Osteoblast (primary cell): ENCODE measurements at regions not wholly inside any gene's neighbourhood (a gene's known extent, or its start where the extent isn't known, plus 50 kb on each side); places are given as distances from the start of the nearest gene placed in this dataset.
A peak's percentile ranks its signal among the peaks of the same experiment; 100 is the strongest.

Source experiments
- DNase-seq: peaks from one replicate; pipeline ENCODE4 v3.0.0; 2011; ENCODE audit warnings: low spot score, mixed read lengths; ENCODE audit not compliant: insufficient read length; ENCODE audit errors: missing footprints
- H2AFZ ChIP-seq: 2 replicates; pipeline ENCODE4 v1.6.0; 2011; ENCODE audit warnings: mild to moderate bottlenecking, low read length
- H3K27ac ChIP-seq: 2 replicates; pipeline ENCODE4 v1.5.1; 2011; ENCODE audit warnings: mild to moderate bottlenecking, low read depth, low read length, moderate library complexity
- H3K27me3 ChIP-seq: 2 replicates; pipeline ENCODE4 v1.6.0; 2012; ENCODE audit warnings: mild to moderate bottlenecking, control low read depth, inconsistent platforms, low read length, moderate library complexity; ENCODE audit not compliant: insufficient read depth
- H3K36me3 ChIP-seq: 2 replicates; pipeline ENCODE4 v1.5.1; 2011; ENCODE audit warnings: mild to moderate bottlenecking, low read length, control low read depth, moderate library complexity; ENCODE audit not compliant: insufficient read depth
- H3K4me1 ChIP-seq: 2 replicates; pipeline ENCODE4 v1.5.1; 2011; ENCODE audit warnings: mild to moderate bottlenecking, low read length, control low read depth, moderate library complexity; ENCODE audit not compliant: insufficient read depth
- H3K4me2 ChIP-seq: 2 replicates; pipeline ENCODE4 v1.6.0; 2011; ENCODE audit warnings: mild to moderate bottlenecking, low read length; ENCODE audit not compliant: insufficient read depth
- H3K4me3 ChIP-seq: fragments of 200-600 bp; sonication (generic); 3 replicates; pipeline ENCODE4 v1.5.1; 2012; ENCODE audit warnings: mild to moderate bottlenecking, low read length, inconsistent platforms; ENCODE audit not compliant: insufficient read depth
- H3K79me2 ChIP-seq: 2 replicates; pipeline ENCODE4 v1.6.0; 2012; ENCODE audit warnings: mild to moderate bottlenecking, low read length, control low read depth, inconsistent platforms; ENCODE audit not compliant: insufficient read depth
- H3K9me3 ChIP-seq: 2 replicates; pipeline ENCODE4 v1.5.1; 2011; ENCODE audit warnings: low read depth, low read length, control low read depth
- H4K20me1 ChIP-seq: 2 replicates; pipeline ENCODE4 v1.6.0; 2012; ENCODE audit warnings: mild to moderate bottlenecking, low read length, control low read depth; ENCODE audit not compliant: insufficient read depth
- CTCF ChIP-seq: IDR thresholded peaks from 2 replicates; pipeline ENCODE4 v1.5.1; 2011; ENCODE audit warnings: mild to moderate bottlenecking, low read depth, low read length, moderate library complexity; ENCODE audit errors: extremely low read depth

- Histone ChIP-seq H2AFZ (no peak overlapping the region), H3K9me3 (peaks cover 6% of the 10 kb centered on the region), H3K4me2 (no peak overlapping the region), H3K4me1 (no peaks in the 10 kb centered on the region), H3K27ac (no peak overlapping the region), H3K27me3 (no peaks in the 10 kb centered on the region), H3K79me2 (no peaks in the 10 kb centered on the region), H4K20me1 (no peaks in the 10 kb centered on the region), H3K36me3 (no peaks in the 10 kb centered on the region), H3K4me3 (no peak overlapping the region)
- no peak for TF ChIP-seq CTCF
- DNase-seq, result no peak
Measured at GRCh38 chr14:39762576-39763401, 330.6 kb upstream of the FBXO33 start.

GRCh38 chr14:39755269-39755878, 323.1 kb upstream of the FBXO33 start:
- Histone ChIP-seq H3K36me3 (no peaks in the 10 kb centered on the region), H3K27me3 (no peaks in the 10 kb centered on the region), H3K4me3 (no peak overlapping the region), H2AFZ (no peak overlapping the region), H4K20me1 (no peaks in the 10 kb centered on the region), H3K79me2 (no peaks in the 10 kb centered on the region), H3K27ac (no peak overlapping the region), H3K4me2 (no peak overlapping the region), H3K9me3 (peaks cover 3% of the 10 kb centered on the region), H3K4me1 (no peaks in the 10 kb centered on the region)
- no peak for DNase-seq
- TF ChIP-seq CTCF, result no peak

- Histone ChIP-seq H3K4me3 (no peak overlapping the region), H3K36me3 (no peaks in the 10 kb centered on the region), H3K4me1 (no peaks in the 10 kb centered on the region), H3K27me3 (no peaks in the 10 kb centered on the region), H3K27ac (no peak overlapping the region), H2AFZ (no peak overlapping the region), H3K79me2 (no peaks in the 10 kb centered on the region), H3K9me3 (no peaks in the 10 kb centered on the region), H4K20me1 (no peaks in the 10 kb centered on the region), H3K4me2 (no peak overlapping the region)
- DNase-seq, result peak; percentile 10
- no peak for TF ChIP-seq CTCF
Measured at GRCh38 chr14:39740454-39740853, 308.2 kb upstream of the FBXO33 start.

GRCh38 chr14:39739796-39740195, 307.6 kb upstream of the FBXO33 start:
- no peak overlapping the region for H3K4me3 ChIP-seq
- no peaks in the 10 kb centered on the region for H3K27me3 ChIP-seq
- H3K27ac ChIP-seq, result no peak overlapping the region
- DNase-seq, result no peak
- no peak overlapping the region for H2AFZ ChIP-seq
- H3K4me2 ChIP-seq, result no peak overlapping the region
- TF ChIP-seq CTCF, result no peak
- H3K9me3 ChIP-seq, result no peaks in the 10 kb centered on the region
- H3K79me2 ChIP-seq, result no peaks in the 10 kb centered on the region
- no peaks in the 10 kb centered on the region for H4K20me1 ChIP-seq
- H3K36me3 ChIP-seq, result no peaks in the 10 kb centered on the region
- H3K4me1 ChIP-seq, result no peaks in the 10 kb centered on the region
